ENCODE measurements at regions not wholly inside any gene's neighbourhood (a gene's known extent, or its start where the extent isn't known, plus 50 kb on each side); places are given as distances from the start of the nearest gene placed in this dataset.

- no peak for TF ChIP-seq CTCF (IDR thresholded peaks at IDR 0.05; ENCODE audit: extremely low read depth, low read depth, low read length)
- Histone ChIP-seq H3K36me3 (ENCODE audit: insufficient read depth, low read length) (no peaks in the 10 kb centered on the region), H3K4me3 (ENCODE audit: insufficient read depth, low read length) (no peak overlapping the region)
Observed at GRCh38 chr9:87301371-87301770, 196.3 kb upstream of the DAPK1 start.

GRCh38 chr9:87305151-87305550 is 192.5 kb upstream of the DAPK1 start:
- H4K20me1 ChIP-seq (ENCODE audit: insufficient read depth, low read length): no peaks in the 10 kb centered on the region
- H3K79me2 ChIP-seq (ENCODE audit: insufficient read depth, low read length): no peaks in the 10 kb centered on the region
- DNase-seq (ENCODE audit: insufficient read length, low spot score, missing footprints): no peak
- no peaks in the 10 kb centered on the region for H3K27me3 ChIP-seq (ENCODE audit: insufficient read depth, low read length)
- no peak overlapping the region for H2AFZ ChIP-seq (ENCODE audit: low read length)
- H3K4me3 ChIP-seq (ENCODE audit: insufficient read depth, low read length): no peak overlapping the region
- H3K9me3 ChIP-seq (ENCODE audit: low read depth, low read length): no peaks in the 10 kb centered on the region
- no peak overlapping the region for H3K27ac ChIP-seq (ENCODE audit: low read depth, low read length)
- no peaks in the 10 kb centered on the region for H3K36me3 ChIP-seq (ENCODE audit: insufficient read depth, low read length)
- peaks cover 5% of the 10 kb centered on the region for H3K4me1 ChIP-seq (ENCODE audit: insufficient read depth, low read length)
- TF ChIP-seq CTCF (IDR thresholded peaks at IDR 0.05; ENCODE audit: extremely low read depth, low read depth, low read length): no peak
- H3K4me2 ChIP-seq (ENCODE audit: insufficient read depth, low read length): no peak overlapping the region

More at GRCh38 chr9:87301371-87301770, 196.3 kb upstream of the DAPK1 start:
- no peak overlapping the region for H3K27ac ChIP-seq (ENCODE audit: low read depth, low read length)
- no peak for DNase-seq (ENCODE audit: insufficient read length, low spot score, missing footprints)
- H2AFZ ChIP-seq (ENCODE audit: low read length): no peak overlapping the region
- H3K79me2 ChIP-seq (ENCODE audit: insufficient read depth, low read length): no peaks in the 10 kb centered on the region
- H3K9me3 ChIP-seq (ENCODE audit: low read depth, low read length): no peaks in the 10 kb centered on the region
- no peak overlapping the region for H3K4me2 ChIP-seq (ENCODE audit: insufficient read depth, low read length)
- no peaks in the 10 kb centered on the region for H3K27me3 ChIP-seq (ENCODE audit: insufficient read depth, low read length)
- H3K4me1 ChIP-seq (ENCODE audit: insufficient read depth, low read length): no peaks in the 10 kb centered on the region
- H4K20me1 ChIP-seq (ENCODE audit: insufficient read depth, low read length): no peaks in the 10 kb centered on the region

GRCh38 chr9:87306006-87306405 is 191.7 kb upstream of the DAPK1 start:
- Histone ChIP-seq H3K27ac (ENCODE audit: low read depth, low read length) (no peak overlapping the region), H3K36me3 (ENCODE audit: insufficient read depth, low read length) (no peaks in the 10 kb centered on the region), H4K20me1 (ENCODE audit: insufficient read depth, low read length) (no peaks in the 10 kb centered on the region), H2AFZ (ENCODE audit: low read length) (no peak overlapping the region), H3K4me3 (ENCODE audit: insufficient read depth, low read length) (no peak overlapping the region), H3K4me2 (ENCODE audit: insufficient read depth, low read length) (no peak overlapping the region), H3K9me3 (ENCODE audit: low read depth, low read length) (no peaks in the 10 kb centered on the region), H3K4me1 (ENCODE audit: insufficient read depth, low read length) (peaks cover 7% of the 10 kb centered on the region), H3K79me2 (ENCODE audit: insufficient read depth, low read length) (no peaks in the 10 kb centered on the region), H3K27me3 (ENCODE audit: insufficient read depth, low read length) (no peaks in the 10 kb centered on the region)
- DNase-seq (ENCODE audit: insufficient read length, low spot score, missing footprints): no peak
- TF ChIP-seq CTCF (IDR thresholded peaks at IDR 0.05; ENCODE audit: extremely low read depth, low read depth, low read length): no peak

- no peak overlapping the region for H3K4me3 ChIP-seq (ENCODE audit: insufficient read depth, low read length)
- H3K36me3 ChIP-seq (ENCODE audit: insufficient read depth, low read length): no peaks in the 10 kb centered on the region
- H3K79me2 ChIP-seq (ENCODE audit: insufficient read depth, low read length): no peaks in the 10 kb centered on the region
- H2AFZ ChIP-seq (ENCODE audit: low read length): peak overlapping the region; percentile 23
- H3K27ac ChIP-seq (ENCODE audit: low read depth, low read length): peak overlapping the region; percentile 25
- H3K4me1 ChIP-seq (ENCODE audit: insufficient read depth, low read length): peaks cover 8% of the 10 kb centered on the region
- TF ChIP-seq CTCF (IDR thresholded peaks at IDR 0.05; ENCODE audit: extremely low read depth, low read depth, low read length): no peak
- no peaks in the 10 kb centered on the region for H4K20me1 ChIP-seq (ENCODE audit: insufficient read depth, low read length)
- H3K9me3 ChIP-seq (ENCODE audit: low read depth, low read length): no peaks in the 10 kb centered on the region
- H3K27me3 ChIP-seq (ENCODE audit: insufficient read depth, low read length): no peaks in the 10 kb centered on the region
- no peak for DNase-seq (ENCODE audit: insufficient read length, low spot score, missing footprints)
- H3K4me2 ChIP-seq (ENCODE audit: insufficient read depth, low read length): peak overlapping the region; percentile 25
Observed at GRCh38 chr9:87307848-87308247, 189.8 kb upstream of the DAPK1 start.

Measured in osteoblast (primary cell).